ENCODE measurements at regions not wholly inside any gene's neighbourhood (a gene's known extent, or its start where the extent isn't known, plus 50 kb on each side); places are given as distances from the start of the nearest gene placed in this dataset.

GRCh38 chr20:56151834-56152233, 96.7 kb upstream of the MC3R start:
- H2BK5ac ChIP-seq (ENCODE audit: insufficient read length, low read length), result no peak overlapping the region
- no peak overlapping the region for H3K14ac ChIP-seq (ENCODE audit: insufficient read depth, low read length)
- no peak overlapping the region for H3K18ac ChIP-seq (ENCODE audit: insufficient read length, low read depth, low read length)
- H4K8ac ChIP-seq (replicated peaks; ENCODE audit: insufficient read length, low read depth, low read length), result no peak overlapping the region
- H2AFZ ChIP-seq (ENCODE audit: low read length), result no peak overlapping the region
- no peak overlapping the region for H4K5ac ChIP-seq (ENCODE audit: insufficient read length, low read depth, low read length)
- no peak overlapping the region for H2BK15ac ChIP-seq (ENCODE audit: low read depth, low read length)
- peaks cover 6% of the 10 kb centered on the region for H3K27me3 Mint-ChIP-seq (ENCODE audit: low read depth)
- H3K79me1 ChIP-seq (ENCODE audit: insufficient read depth, low read depth, low read length, poor library complexity, severe bottlenecking), result no peaks in the 10 kb centered on the region
- peaks cover 14 to 27% (median 23%) of the 10 kb centered on the region in 3 experiments; a peak in 6 of 7 replicates for H3K36me3 Mint-ChIP-seq (ENCODE audit: insufficient read depth in 1 of 3, low read depth in 3 of 3)
- no peak overlapping the region for H3K23ac ChIP-seq (ENCODE audit: insufficient read length, low read depth, low read length)
- H3K9me3 ChIP-seq (ENCODE audit: control insufficient read depth, low read depth, low read length), result peaks cover 94% of the 10 kb centered on the region
- H4K20me1 ChIP-seq (ENCODE audit: control insufficient read depth, insufficient read depth, insufficient read length), result no peaks in the 10 kb centered on the region
- no peak overlapping the region for H3K4me3 Mint-ChIP-seq
- H3K4me1 Mint-ChIP-seq, result no peaks in the 10 kb centered on the region
- H2BK20ac ChIP-seq (ENCODE audit: low read depth, low read length, poor library complexity, severe bottlenecking), result no peak overlapping the region
- no peak overlapping the region for H2BK12ac ChIP-seq (ENCODE audit: insufficient read length, low read depth, low read length)
- no peak for DNase-seq
- H3K9ac ChIP-seq (ENCODE audit: extremely low read depth, insufficient read length, low read length), result no peak overlapping the region
- H3K27ac ChIP-seq (ENCODE audit: insufficient read length, low read depth, low read length), result no peak overlapping the region
- H3K4ac ChIP-seq (ENCODE audit: low read depth, low read length), result no peak overlapping the region
- H3K9me3 Mint-ChIP-seq, result peaks cover 30 to 39% of the 10 kb centered on the region in 2 experiments
- H3K27ac Mint-ChIP-seq, result no peak overlapping the region
- no CpG with 5 or more reads among the region's 3 CpGs for WGBS (ENCODE audit: extremely low coverage, insufficient read length, low lambda C conversion rate)
- no peak overlapping the region for H4K91ac ChIP-seq (ENCODE audit: insufficient read length, low read depth, low read length)
- H3K79me2 ChIP-seq (ENCODE audit: insufficient read depth, low read length), result no peaks in the 10 kb centered on the region
- no peak overlapping the region for H2BK120ac ChIP-seq (ENCODE audit: low read depth, low read length, poor library complexity, severe bottlenecking)
- no peaks in the 10 kb centered on the region for H3K4me1 ChIP-seq (ENCODE audit: insufficient read depth, low read length)
- H3T11ph ChIP-seq (ENCODE audit: low read length), result no peak overlapping the region
- no peak overlapping the region for H2AK5ac ChIP-seq (ENCODE audit: insufficient read length, low read length)
- no peaks in the 10 kb centered on the region for H3K23me2 ChIP-seq (ENCODE audit: insufficient read length, low read depth, low read length, poor library complexity, severe bottlenecking)
- no peak overlapping the region for H3K56ac ChIP-seq (ENCODE audit: insufficient read length, low read depth, low read length)
- TF ChIP-seq CTCF (conservative IDR thresholded peaks at IDR 0.05), result no peak
- H3K27me3 ChIP-seq (ENCODE audit: insufficient read depth, low read length), result no peaks in the 10 kb centered on the region
- H3K4me2 ChIP-seq (ENCODE audit: insufficient read depth, insufficient read length, low read length), result no peak overlapping the region

Measured in H9 (cell line).